ENCODE measurements at regions not wholly inside any gene's neighbourhood (a gene's known extent, or its start where the extent isn't known, plus 50 kb on each side); places are given as distances from the start of the nearest gene placed in this dataset.

GRCh38 chr2:146125551-146125950 is 1605.6 kb upstream of the ZEB2 start:
- POLR2A ChIA-PET = no interaction called here
- no peak overlapping the region for H2AFZ ChIP-seq (ENCODE audit: low read depth, low read length, poor library complexity, severe bottlenecking)
- CTCF ChIA-PET = interaction anchor here (1.2 kb wide), 1 partner anchor 16 kb away, joined by 3 read pairs; no protein-coding TSS in a partner anchor

More at GRCh38 chr2:146125551-146125950, 1605.6 kb upstream of the ZEB2 start:
- no peaks in the 10 kb centered on the region for H3K27me3 ChIP-seq (ENCODE audit: insufficient read depth, low read length)
- RAD21 ChIA-PET (ENCODE audit: low non-redundant PET in 1 of 2, low total read pairs in 2 of 2, uncharacterized antibody in 2 of 2, unreplicated experiment in 2 of 2) = no interaction called here
- H3K4me3 ChIP-seq (replicated peaks in 1 of 2; ENCODE audit: low read depth in 1 of 2, low read length in 2 of 2) = no peak overlapping the region
- intact Hi-C loops (cut with micrococcal nuclease) = loop anchor here (5.0 kb wide), 1 partner anchor 38 kb away; no protein-coding TSS in a partner anchor
- H3K36me3 ChIP-seq (ENCODE audit: control insufficient read depth in 1 of 2, insufficient read depth in 2 of 2, low read length in 2 of 2) = no peaks in the 10 kb centered on the region
- H4K20me1 ChIP-seq (ENCODE audit: insufficient read depth) = no peaks in the 10 kb centered on the region
- no peaks in the 10 kb centered on the region for H3K9me2 ChIP-seq (ENCODE audit: insufficient read depth)
- no peaks in the 10 kb centered on the region for H3K79me2 ChIP-seq (ENCODE audit: insufficient read depth, low read length)
- BruUV-seq (replicated peaks) = no TSS peak
- DNase-seq (ENCODE audit: low read depth, low spot score) (no peak), ATAC-seq (no peak)
- no peak overlapping the region for H3K9ac ChIP-seq (ENCODE audit: low read length)
- no peaks in the 10 kb centered on the region for H3K9me3 ChIP-seq (ENCODE audit: control insufficient read depth in 1 of 2, insufficient read depth in 1 of 2, low read depth in 1 of 2, low read length in 2 of 2)
- H3K4me2 ChIP-seq (ENCODE audit: low read length) = no peak overlapping the region
- TF ChIP-seq EZH2phosphoT487 (IDR thresholded peaks at IDR 0.05; ENCODE audit: borderline replicate concordance) = no peak
- no peak for TF ChIP-seq SIN3A (IDR thresholded peaks at IDR 0.05; ENCODE audit: low read depth)
- no peak for TF ChIP-seq REST (IDR thresholded peaks at IDR 0.05; ENCODE audit: low read depth)
- TF ChIP-seq RAD21 (IDR thresholded peaks at IDR 0.05; ENCODE audit: low read depth) = no peak
- no peak for TF ChIP-seq ZNF274 (IDR thresholded peaks at IDR 0.05; ENCODE audit: low read depth, low read length)
- no peak for TF ChIP-seq MAX (IDR thresholded peaks at IDR 0.05)
- no peak for TF ChIP-seq ELF1 (IDR thresholded peaks at IDR 0.05; ENCODE audit: borderline replicate concordance, low read depth)
- no peak for TF ChIP-seq YY1 (IDR thresholded peaks at IDR 0.05; ENCODE audit: extremely low read depth, insufficient replicate concordance, low read depth, low read length)
- no peak for TF ChIP-seq CBX3 (IDR thresholded peaks at IDR 0.05; ENCODE audit: low read depth)
- no peak for TF ChIP-seq TCF7L2 (IDR thresholded peaks at IDR 0.05; ENCODE audit: borderline replicate concordance, extremely low read depth, insufficient read depth, insufficient read length)
- no peak for TF ChIP-seq ATF3 (IDR thresholded peaks at IDR 0.05)
- TF ChIP-seq SRF (IDR thresholded peaks at IDR 0.05; ENCODE audit: low read depth) = no peak
- TF ChIP-seq FOSL1 (IDR thresholded peaks at IDR 0.05; ENCODE audit: low read depth) = no peak
- TF ChIP-seq POLR2A (IDR thresholded peaks at IDR 0.05; ENCODE audit: borderline replicate concordance, extremely low read depth, insufficient read depth, insufficient read length) = no peak
- TF ChIP-seq CEBPB (IDR thresholded peaks at IDR 0.05; ENCODE audit: low read depth) = no peak
- no peak for TF ChIP-seq ZFX (IDR thresholded peaks at IDR 0.05)
- TF ChIP-seq CTCF (IDR thresholded peaks at IDR 0.05 in 2 of 3, conservative IDR thresholded peaks at IDR 0.05 in 1 of 3; ENCODE audit: borderline replicate concordance in 1 of 3, insufficient read depth in 1 of 3, low read depth in 2 of 3, low read length in 2 of 3) = no peak
- no peaks in the 10 kb centered on the region for H3K4me1 ChIP-seq (ENCODE audit: control insufficient read depth in 1 of 2, insufficient read depth in 2 of 2, low read length in 2 of 2)
- H3K27ac ChIP-seq (ENCODE audit: low read depth, low read length) = no peak overlapping the region
